Vagina (tissue), 2 donors: ENCODE measurements at regions not wholly inside any gene's neighbourhood (a gene's known extent, or its start where the extent isn't known, plus 50 kb on each side); places are given as distances from the start of the nearest gene placed in this dataset.

ENCODE experiments used
- DNase-seq, 2 donors: peaks; one replicate each; pipeline ENCODE4 v3.0.0-alpha.2; 2017; ENCODE audit errors: extremely low spot score in 2 of 2
- H3K27ac ChIP-seq: fragments of 200-600 bp; sonication (generic); one replicate; pipeline ENCODE4 v1.5.1; 2019
- H3K27me3 ChIP-seq: fragments of 200-600 bp; sonication (generic); one replicate; pipeline ENCODE4 v1.5.1; 2019
- H3K36me3 ChIP-seq, 2 donors: fragments of 200-600 bp; sonication (generic); one replicate each; pipeline ENCODE4 v1.5.1; 2017 to 2019
- H3K4me1 ChIP-seq: fragments of 200-600 bp; sonication (generic); one replicate; pipeline ENCODE4 v1.5.1; 2019
- H3K4me3 ChIP-seq, 2 donors: fragments of 200-600 bp; sonication (generic); 1 replicate in 1 of 2; 2 replicates in 1 of 2; pipeline ENCODE4 v1.5.1; 2016 to 2019
- H3K9me3 ChIP-seq: fragments of 200-600 bp; sonication (generic); one replicate; pipeline ENCODE4 v1.5.1; 2019
- POLR2A ChIP-seq, 2 donors: fragments of 450-650 bp; IDR thresholded peaks; one replicate each; pipeline ENCODE4 v1.6.1; 2017; ENCODE audit warnings: antibody characterized with exemption in 2 of 2, mild to moderate bottlenecking in 2 of 2, moderate library complexity in 2 of 2
- POLR2AphosphoS5 ChIP-seq, 2 donors: sonication (generic); formaldehyde crosslinking; IDR thresholded peaks; one replicate each; pipeline ENCODE4 v1.9.0; 2017; ENCODE audit warnings: antibody characterized with exemption in 2 of 2, mild to moderate bottlenecking in 2 of 2, low read depth in 1 of 2; ENCODE audit not compliant: insufficient read depth in 1 of 2
- intact Hi-C: fragments of 100-400 bp; cut with DNase I; formaldehyde crosslinking; loops from one replicate; pipeline ENCODE4 v1.15.1; 2023
- TF ChIP-seq, protein P1 (sequence below), 3 experiments: fragments of 450-650 bp in 2 of 3; fragments of 200-600 bp in 1 of 3; sonication (generic) in 1 of 3; IDR thresholded peaks; one replicate each; pipeline ENCODE4 v1.5.1; 2017 to 2019; ENCODE audit warnings: antibody characterized with exemption in 3 of 3, mild to moderate bottlenecking in 2 of 3, moderate library complexity in 2 of 3

DNA sequence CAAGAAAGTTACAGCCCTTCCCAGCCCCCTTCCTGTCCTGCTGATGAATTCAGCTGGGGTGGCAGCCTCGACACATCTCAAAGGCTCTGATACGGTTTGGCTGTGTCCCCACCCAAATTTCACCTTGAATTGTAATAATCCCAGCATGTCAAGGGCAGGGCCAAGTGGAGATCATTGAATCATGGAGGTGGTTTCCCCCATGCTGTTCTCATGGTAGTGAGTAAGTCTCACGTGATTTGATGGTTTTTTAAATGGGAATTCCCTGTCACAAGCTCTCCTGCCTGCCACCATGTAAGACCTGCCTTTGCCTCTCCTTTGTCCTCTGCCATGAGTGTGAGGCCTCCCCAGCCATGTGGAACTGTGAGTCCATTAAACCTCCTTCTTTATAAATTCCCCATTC lies 163.2 kb upstream of the FOXF1 start:
- Histone ChIP-seq H3K27me3 (no peaks in the 10 kb centered on the region), H3K4me1 (peaks cover 16% of the 10 kb centered on the region), H3K9me3 (no peaks in the 10 kb centered on the region), H3K27ac (no peak overlapping the region), H3K36me3 (no peaks in the 10 kb centered on the region), H3K4me3 (no peak overlapping the region)
- no peak for DNase-seq
- intact Hi-C loops, result loop anchor here (10.0 kb wide), 2 partner anchors 78 to 122 kb away; no protein-coding TSS in a partner anchor
- TF ChIP-seq, protein P1, sequence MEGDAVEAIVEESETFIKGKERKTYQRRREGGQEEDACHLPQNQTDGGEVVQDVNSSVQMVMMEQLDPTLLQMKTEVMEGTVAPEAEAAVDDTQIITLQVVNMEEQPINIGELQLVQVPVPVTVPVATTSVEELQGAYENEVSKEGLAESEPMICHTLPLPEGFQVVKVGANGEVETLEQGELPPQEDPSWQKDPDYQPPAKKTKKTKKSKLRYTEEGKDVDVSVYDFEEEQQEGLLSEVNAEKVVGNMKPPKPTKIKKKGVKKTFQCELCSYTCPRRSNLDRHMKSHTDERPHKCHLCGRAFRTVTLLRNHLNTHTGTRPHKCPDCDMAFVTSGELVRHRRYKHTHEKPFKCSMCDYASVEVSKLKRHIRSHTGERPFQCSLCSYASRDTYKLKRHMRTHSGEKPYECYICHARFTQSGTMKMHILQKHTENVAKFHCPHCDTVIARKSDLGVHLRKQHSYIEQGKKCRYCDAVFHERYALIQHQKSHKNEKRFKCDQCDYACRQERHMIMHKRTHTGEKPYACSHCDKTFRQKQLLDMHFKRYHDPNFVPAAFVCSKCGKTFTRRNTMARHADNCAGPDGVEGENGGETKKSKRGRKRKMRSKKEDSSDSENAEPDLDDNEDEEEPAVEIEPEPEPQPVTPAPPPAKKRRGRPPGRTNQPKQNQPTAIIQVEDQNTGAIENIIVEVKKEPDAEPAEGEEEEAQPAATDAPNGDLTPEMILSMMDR (IDR thresholded peaks at IDR 0.05), result no peak
- TF ChIP-seq POLR2AphosphoS5 (IDR thresholded peaks at IDR 0.05; ENCODE audit: insufficient read depth in 1 of 2, low read depth in 1 of 2), result no peak
- no peak for TF ChIP-seq POLR2A (IDR thresholded peaks at IDR 0.05)

DNA sequence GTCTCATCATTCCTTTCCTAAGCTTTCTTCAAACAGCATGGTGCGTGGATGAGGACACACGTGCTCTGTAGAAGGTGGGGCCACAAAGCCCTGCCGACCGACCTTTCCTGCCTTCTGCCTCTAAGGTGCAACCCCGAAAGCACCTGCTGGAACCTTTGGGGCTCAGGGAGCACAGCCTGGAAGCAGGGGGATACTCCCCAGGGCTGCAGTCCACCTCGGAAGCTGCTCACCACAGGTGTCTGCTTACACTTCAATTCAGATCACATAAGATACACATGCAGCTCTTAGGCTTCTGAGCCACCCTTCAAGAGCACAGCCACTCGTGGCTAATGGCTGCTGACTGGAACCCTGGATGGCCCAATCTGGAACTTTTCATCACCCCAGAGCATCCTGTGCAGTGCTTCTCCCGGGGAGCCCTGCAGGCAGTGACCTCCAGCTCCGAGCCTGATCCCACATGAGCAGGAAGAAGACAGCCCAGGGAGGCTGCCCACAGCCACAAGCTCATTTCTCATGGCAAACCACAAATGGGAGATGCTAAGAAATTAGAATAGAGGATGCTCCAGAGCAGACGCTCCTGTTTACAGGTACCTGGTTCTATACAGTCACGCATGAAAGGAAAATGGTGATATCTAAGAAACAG lies 162.3 kb upstream of the FOXF1 start:
- Histone ChIP-seq H3K27ac (no peak overlapping the region), H3K4me3 (no peak overlapping the region), H3K9me3 (no peaks in the 10 kb centered on the region), H3K27me3 (no peaks in the 10 kb centered on the region), H3K36me3 (no peaks in the 10 kb centered on the region), H3K4me1 (peaks cover 16% of the 10 kb centered on the region)
- TF ChIP-seq POLR2A (IDR thresholded peaks at IDR 0.05), result no peak
- TF ChIP-seq POLR2AphosphoS5 (IDR thresholded peaks at IDR 0.05; ENCODE audit: insufficient read depth in 1 of 2, low read depth in 1 of 2), result no peak
- TF ChIP-seq, protein P1 (IDR thresholded peaks at IDR 0.05), result no peak
- intact Hi-C loops, result loop anchor here (10.0 kb wide), 2 partner anchors 77 to 123 kb away; no protein-coding TSS in a partner anchor
- no peak for DNase-seq

DNA sequence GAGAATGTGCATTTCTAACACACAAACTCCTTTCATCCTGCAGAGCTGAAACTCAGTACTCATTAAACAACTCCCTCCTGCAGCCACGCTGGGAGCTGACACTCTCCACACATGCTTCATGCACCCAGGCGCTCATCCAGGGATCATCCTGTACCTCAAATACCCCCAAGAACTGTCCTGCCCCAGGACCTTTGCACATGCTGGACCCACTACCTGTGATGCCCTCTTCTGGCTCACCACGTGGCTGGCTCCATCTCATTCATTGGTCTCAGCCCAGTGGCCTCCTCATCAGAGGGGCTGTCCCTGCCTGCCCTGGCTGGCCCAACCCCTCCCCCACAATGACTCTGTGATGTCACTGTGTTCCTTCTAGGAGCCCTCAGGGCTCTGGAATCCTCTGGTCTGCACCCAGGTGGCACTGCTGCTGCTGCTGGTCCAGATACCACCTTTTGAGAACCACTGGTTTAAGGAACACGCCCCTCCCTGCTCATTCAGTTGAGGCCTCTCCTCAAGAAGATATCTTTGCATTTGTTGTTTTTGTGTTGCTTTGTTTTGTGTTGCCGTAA lies 160.9 kb upstream of the FOXF1 start:
- intact Hi-C loops, result loop anchor here (10.0 kb wide), 2 partner anchors 75 to 125 kb away; no protein-coding TSS in a partner anchor
- Histone ChIP-seq H3K27ac (no peak overlapping the region), H3K4me3 (no peak overlapping the region), H3K4me1 (peaks cover 7% of the 10 kb centered on the region), H3K36me3 (no peaks in the 10 kb centered on the region), H3K9me3 (no peaks in the 10 kb centered on the region), H3K27me3 (no peaks in the 10 kb centered on the region)
- DNase-seq, result no peak
- TF ChIP-seq POLR2AphosphoS5 (IDR thresholded peaks at IDR 0.05; ENCODE audit: insufficient read depth in 1 of 2, low read depth in 1 of 2) (no peak), POLR2A (IDR thresholded peaks at IDR 0.05) (no peak)
- TF ChIP-seq, protein P1 (IDR thresholded peaks at IDR 0.05), result no peak

DNA sequence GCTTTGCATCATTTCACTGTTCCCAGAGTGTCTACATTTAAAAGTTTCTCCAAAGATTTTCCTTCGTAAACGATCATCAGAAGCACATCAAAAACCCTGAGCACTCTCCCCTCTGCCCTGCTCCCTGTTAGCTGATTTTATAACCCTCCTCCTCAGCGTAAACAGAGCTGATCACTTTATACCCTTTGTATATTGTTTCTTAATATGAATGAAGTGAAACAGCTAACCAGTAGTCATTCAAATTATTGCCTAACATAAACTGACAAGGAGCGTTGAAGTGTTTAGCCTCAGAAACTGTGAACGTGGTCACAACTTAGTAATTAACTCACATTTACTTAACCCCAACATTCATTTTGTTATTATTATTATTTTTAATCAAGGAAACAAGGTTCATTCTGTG lies 160.0 kb upstream of the FOXF1 start:
- TF ChIP-seq POLR2A (IDR thresholded peaks at IDR 0.05), result no peak
- TF ChIP-seq, protein P1 (IDR thresholded peaks at IDR 0.05), result no peak
- no peak for TF ChIP-seq POLR2AphosphoS5 (IDR thresholded peaks at IDR 0.05; ENCODE audit: insufficient read depth in 1 of 2, low read depth in 1 of 2)
- H3K9me3 ChIP-seq, result no peaks in the 10 kb centered on the region
- DNase-seq, result no peak
- no peaks in the 10 kb centered on the region for H3K4me1 ChIP-seq
- no peak overlapping the region for H3K4me3 ChIP-seq
- intact Hi-C loops, result no loop called here
- H3K27me3 ChIP-seq, result no peaks in the 10 kb centered on the region
- no peaks in the 10 kb centered on the region for H3K36me3 ChIP-seq
- no peak overlapping the region for H3K27ac ChIP-seq
